H9 (cell line): ENCODE measurements at regions not wholly inside any gene's neighbourhood (a gene's known extent, or its start where the extent isn't known, plus 50 kb on each side); places are given as distances from the start of the nearest gene placed in this dataset.

Experiments
- DNase-seq: peaks from one replicate; pipeline ENCODE4 v3.0.0-alpha.2; 2017
- H2AFZ ChIP-seq: one replicate; pipeline ENCODE4 v1.6.1; 2013; ENCODE audit warnings: mild to moderate bottlenecking, low read length, control low read depth, moderate library complexity
- H2AK5ac ChIP-seq: 2 replicates; pipeline ENCODE4 v1.6.1; 2013; ENCODE audit warnings: low read length, control low read depth, mixed read lengths; ENCODE audit not compliant: insufficient read length
- H2BK120ac ChIP-seq: one replicate; pipeline ENCODE4 v1.6.1; 2013; ENCODE audit warnings: low read depth, mild to moderate bottlenecking, low read length, control low read depth, inconsistent platforms; ENCODE audit not compliant: poor library complexity, severe bottlenecking
- H2BK12ac ChIP-seq: 2 replicates; pipeline ENCODE4 v1.6.1; 2013; ENCODE audit warnings: low read length, control low read depth, mixed read lengths, low read depth; ENCODE audit not compliant: insufficient read length
- H2BK15ac ChIP-seq: 2 replicates; pipeline ENCODE4 v1.6.1; 2013; ENCODE audit warnings: low read depth, low read length, control low read depth
- H2BK20ac ChIP-seq: one replicate; pipeline ENCODE4 v1.6.1; 2013; ENCODE audit warnings: low read depth, mild to moderate bottlenecking, low read length, control low read depth, inconsistent platforms; ENCODE audit not compliant: poor library complexity, severe bottlenecking
- H2BK5ac ChIP-seq: 2 replicates; pipeline ENCODE4 v1.6.1; 2013; ENCODE audit warnings: low read length, control low read depth, mixed read lengths; ENCODE audit not compliant: insufficient read length
- H3K14ac ChIP-seq: 2 replicates; pipeline ENCODE4 v1.6.1; 2013; ENCODE audit warnings: low read length, control low read depth; ENCODE audit not compliant: insufficient read depth
- H3K18ac ChIP-seq: 2 replicates; pipeline ENCODE4 v1.6.1; 2013; ENCODE audit warnings: low read depth, mild to moderate bottlenecking, mixed read lengths, low read length, control low read depth; ENCODE audit not compliant: insufficient read length
- H3K23ac ChIP-seq: 2 replicates; pipeline ENCODE4 v1.6.1; 2013; ENCODE audit warnings: low read length, control low read depth, mixed read lengths, low read depth; ENCODE audit not compliant: insufficient read length
- H3K23me2 ChIP-seq: 2 replicates; pipeline ENCODE4 v1.6.1; 2013; ENCODE audit warnings: low read depth, mild to moderate bottlenecking, mixed read lengths, low read length, control low read depth; ENCODE audit not compliant: insufficient read length, poor library complexity, severe bottlenecking
- H3K27ac ChIP-seq: 2 replicates; pipeline ENCODE4 v1.5.1; 2013; ENCODE audit warnings: low read length, control low read depth, mixed read lengths, low read depth; ENCODE audit not compliant: insufficient read length
- H3K27me3 ChIP-seq: 2 replicates; pipeline ENCODE4 v1.6.1; 2013; ENCODE audit warnings: low read length, control low read depth, inconsistent platforms; ENCODE audit not compliant: insufficient read depth
- H3K4ac ChIP-seq: 2 replicates; pipeline ENCODE4 v1.6.1; 2013; ENCODE audit warnings: low read depth, mild to moderate bottlenecking, control low read depth, inconsistent platforms, low read length, moderate library complexity
- H3K4me1 ChIP-seq: 2 replicates; pipeline ENCODE4 v1.6.1; 2013; ENCODE audit warnings: low read length, control low read depth, inconsistent platforms; ENCODE audit not compliant: insufficient read depth
- H3K4me2 ChIP-seq: 2 replicates; pipeline ENCODE4 v1.6.1; 2013; ENCODE audit warnings: low read length, control low read depth, mixed read lengths; ENCODE audit not compliant: insufficient read length, insufficient read depth
- H3K56ac ChIP-seq: 2 replicates; pipeline ENCODE4 v1.6.1; 2013; ENCODE audit warnings: low read depth, mild to moderate bottlenecking, mixed read lengths, low read length, control low read depth; ENCODE audit not compliant: insufficient read length
- H3K79me1 ChIP-seq: 2 replicates; pipeline ENCODE4 v1.6.1; 2013; ENCODE audit warnings: low read depth, mild to moderate bottlenecking, moderate library complexity, low read length, control low read depth, inconsistent platforms; ENCODE audit not compliant: insufficient read depth, poor library complexity, severe bottlenecking
- H3K79me2 ChIP-seq: 2 replicates; pipeline ENCODE4 v1.6.1; 2013; ENCODE audit warnings: low read length, control low read depth, inconsistent platforms; ENCODE audit not compliant: insufficient read depth
- H3K9ac ChIP-seq: 2 replicates; pipeline ENCODE4 v1.6.1; 2013; ENCODE audit warnings: low read length, control low read depth, mixed read lengths; ENCODE audit not compliant: insufficient read length; ENCODE audit errors: extremely low read depth
- H3K9me3 ChIP-seq: one replicate; pipeline ENCODE4 v1.6.1; 2013; ENCODE audit warnings: low read depth, low read length, inconsistent platforms; ENCODE audit not compliant: control insufficient read depth
- H3T11ph ChIP-seq: one replicate; pipeline ENCODE4 v1.6.1; 2013; ENCODE audit warnings: mild to moderate bottlenecking, low read length, control low read depth, inconsistent platforms
- H4K20me1 ChIP-seq: one replicate; pipeline ENCODE4 v1.6.1; 2013; ENCODE audit not compliant: control insufficient read depth, insufficient read length, insufficient read depth
- H4K5ac ChIP-seq: 2 replicates; pipeline ENCODE4 v1.6.1; 2013; ENCODE audit warnings: low read depth, mild to moderate bottlenecking, mixed read lengths, low read length, control low read depth; ENCODE audit not compliant: insufficient read length
- H4K8ac ChIP-seq: replicated peaks from 2 replicates; pipeline ENCODE4 v1.6.1; 2013; ENCODE audit warnings: low read length, control low read depth, mixed read lengths, low read depth; ENCODE audit not compliant: insufficient read length
- H4K91ac ChIP-seq: 2 replicates; pipeline ENCODE4 v1.6.1; 2013; ENCODE audit warnings: low read depth, mild to moderate bottlenecking, moderate library complexity, mixed read lengths, low read length, control low read depth; ENCODE audit not compliant: insufficient read length
- H3K27ac Mint-ChIP-seq, 3 experiments: 2 replicates in 2 of 3; 3 replicates in 1 of 3; pipeline ENCODE4 v1.8.0; 2020 to 2021; ENCODE audit warnings: mixed read lengths in 3 of 3, mild to moderate bottlenecking in 1 of 3, moderate library complexity in 1 of 3
- H3K27me3 Mint-ChIP-seq: 2 replicates; pipeline ENCODE4 v1.8.0; 2021; ENCODE audit warnings: low read depth, mild to moderate bottlenecking, moderate library complexity, mixed read lengths
- H3K36me3 Mint-ChIP-seq, 3 experiments: 2 replicates in 2 of 3; 3 replicates in 1 of 3; pipeline ENCODE4 v1.8.0; 2020 to 2021; ENCODE audit warnings: low read depth in 3 of 3, mixed read lengths in 3 of 3; ENCODE audit not compliant: insufficient read depth in 1 of 3
- H3K4me1 Mint-ChIP-seq, 2 experiments: 2 replicates each; pipeline ENCODE4 v1.8.0; 2020; ENCODE audit warnings: mixed read lengths in 2 of 2
- H3K4me3 Mint-ChIP-seq, 2 experiments: 2 replicates in 1 of 2; 3 replicates in 1 of 2; pipeline ENCODE4 v1.8.0; 2020 to 2021; ENCODE audit warnings: mild to moderate bottlenecking in 2 of 2, mixed read lengths in 2 of 2, moderate library complexity in 1 of 2
- H3K9me3 Mint-ChIP-seq, 2 experiments: 2 replicates in 1 of 2; 3 replicates in 1 of 2; pipeline ENCODE4 v1.8.0; 2020; ENCODE audit warnings: mild to moderate bottlenecking in 2 of 2, mixed read lengths in 2 of 2, moderate library complexity in 1 of 2
- WGBS: extraction: QIAGEN DNeasy Blood & Tissue Kit; methylation state at CpG from one replicate; pipeline ENCODE4 v1.1.7; 2013; ENCODE audit warnings: missing lambda C conversion rate, low lambda C conversion rate, mixed read lengths; ENCODE audit not compliant: insufficient read length; ENCODE audit errors: extremely low coverage; 5-methylcytosine and 5-hydroxymethylcytosine counted together
- TF ChIP-seq, protein P1 (sequence below): fragments of 200-600 bp; sonication (generic); conservative IDR thresholded peaks from 3 replicates; pipeline ENCODE4 v1.8.0; 2021; ENCODE audit warnings: antibody characterized with exemption, mild to moderate bottlenecking

DNA sequence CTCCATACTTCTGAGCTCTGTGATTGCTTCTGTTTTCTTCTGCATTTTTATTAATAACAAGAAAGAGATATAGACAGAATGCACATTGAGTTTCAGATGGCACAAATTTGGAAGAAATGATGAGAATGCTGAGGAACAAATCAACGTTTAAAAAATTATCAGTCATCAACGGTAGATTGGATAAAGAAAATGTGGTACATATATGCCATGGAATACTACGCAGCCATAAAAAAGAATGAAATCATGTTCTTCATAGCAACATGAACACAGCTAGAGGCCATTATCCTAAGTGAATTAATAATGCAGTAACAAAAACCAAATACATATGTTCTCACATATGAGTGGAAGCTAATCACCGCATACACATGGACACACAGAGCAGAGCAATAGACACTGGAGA, 81.8 kb downstream of the DUSP6 start:
- H4K20me1 ChIP-seq = no peaks in the 10 kb centered on the region

More for the DNA sequence above, 81.8 kb downstream of the DUSP6 start:
- no CpG with 5 or more reads among the region's 4 CpGs for WGBS
- Histone ChIP-seq H3K9me3 (no peaks in the 10 kb centered on the region), H2BK12ac (no peak overlapping the region), H3K4me1 (no peaks in the 10 kb centered on the region), H3K4ac (no peak overlapping the region), H3K27ac (no peak overlapping the region), H4K8ac (no peak overlapping the region), H3K27me3 (no peaks in the 10 kb centered on the region), H2BK20ac (no peak overlapping the region), H3K23me2 (no peaks in the 10 kb centered on the region), H2BK120ac (no peak overlapping the region), H3K14ac (no peak overlapping the region), H3K79me2 (no peaks in the 10 kb centered on the region), H3K79me1 (no peaks in the 10 kb centered on the region), H3K9ac (no peak overlapping the region), H4K5ac (no peak overlapping the region), H2BK5ac (no peak overlapping the region), H3K56ac (no peak overlapping the region), H2BK15ac (no peak overlapping the region), H2AK5ac (no peak overlapping the region), H3K23ac (no peak overlapping the region), H3K18ac (no peak overlapping the region), H3T11ph (no peak overlapping the region), H3K4me2 (no peak overlapping the region), H2AFZ (no peak overlapping the region), H4K91ac (no peak overlapping the region)
- no peaks in the 10 kb centered on the region for H3K4me1 Mint-ChIP-seq
- H3K4me3 Mint-ChIP-seq = no peak overlapping the region
- peaks cover 7 to 8% of the 10 kb centered on the region in 2 experiments for H3K9me3 Mint-ChIP-seq
- TF ChIP-seq, protein P1, sequence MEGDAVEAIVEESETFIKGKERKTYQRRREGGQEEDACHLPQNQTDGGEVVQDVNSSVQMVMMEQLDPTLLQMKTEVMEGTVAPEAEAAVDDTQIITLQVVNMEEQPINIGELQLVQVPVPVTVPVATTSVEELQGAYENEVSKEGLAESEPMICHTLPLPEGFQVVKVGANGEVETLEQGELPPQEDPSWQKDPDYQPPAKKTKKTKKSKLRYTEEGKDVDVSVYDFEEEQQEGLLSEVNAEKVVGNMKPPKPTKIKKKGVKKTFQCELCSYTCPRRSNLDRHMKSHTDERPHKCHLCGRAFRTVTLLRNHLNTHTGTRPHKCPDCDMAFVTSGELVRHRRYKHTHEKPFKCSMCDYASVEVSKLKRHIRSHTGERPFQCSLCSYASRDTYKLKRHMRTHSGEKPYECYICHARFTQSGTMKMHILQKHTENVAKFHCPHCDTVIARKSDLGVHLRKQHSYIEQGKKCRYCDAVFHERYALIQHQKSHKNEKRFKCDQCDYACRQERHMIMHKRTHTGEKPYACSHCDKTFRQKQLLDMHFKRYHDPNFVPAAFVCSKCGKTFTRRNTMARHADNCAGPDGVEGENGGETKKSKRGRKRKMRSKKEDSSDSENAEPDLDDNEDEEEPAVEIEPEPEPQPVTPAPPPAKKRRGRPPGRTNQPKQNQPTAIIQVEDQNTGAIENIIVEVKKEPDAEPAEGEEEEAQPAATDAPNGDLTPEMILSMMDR = no peak
- peaks cover 0 to 6% (median 0%) of the 10 kb centered on the region in 3 experiments; a peak in 3 of 7 replicates for H3K36me3 Mint-ChIP-seq
- no peaks in the 10 kb centered on the region for H3K27me3 Mint-ChIP-seq
- H3K27ac Mint-ChIP-seq = no peak overlapping the region
- no peak for DNase-seq
